ENCODE measurements at regions not wholly inside any gene's neighbourhood (a gene's known extent, or its start where the extent isn't known, plus 50 kb on each side); places are given as distances from the start of the nearest gene placed in this dataset.

GRCh38 chr22:48700180-48700565 is 1127.5 kb downstream of the BRD1 start:
- no peak overlapping the region for H3K4me3 ChIP-seq (ENCODE audit: low read length in 2 of 2)
- H3K27ac ChIP-seq (ENCODE audit: low read length), result no peak overlapping the region
- H3K9ac ChIP-seq (ENCODE audit: low read length in 2 of 2), result no peak overlapping the region
- H3K36me3 ChIP-seq (ENCODE audit: control insufficient read depth in 2 of 2, insufficient read depth in 2 of 2, low read length in 2 of 2), result no peaks in the 10 kb centered on the region
- peaks cover 0 to 3% of the 10 kb centered on the region in 2 donors for H3K9me3 ChIP-seq (ENCODE audit: control insufficient read depth in 2 of 2, low read length in 2 of 2)
- H3K4me1 ChIP-seq (ENCODE audit: control insufficient read depth, insufficient read depth, low read length), result peaks cover 3% of the 10 kb centered on the region
- H3K27me3 ChIP-seq (ENCODE audit: control insufficient read depth in 1 of 2, insufficient read depth in 2 of 2, low read length in 2 of 2), result no peaks in the 10 kb centered on the region

- Histone ChIP-seq H3K9ac (ENCODE audit: low read length in 2 of 2) (no peak overlapping the region), H3K4me1 (ENCODE audit: control insufficient read depth, insufficient read depth, low read length) (peaks cover 3% of the 10 kb centered on the region), H3K36me3 (ENCODE audit: control insufficient read depth in 2 of 2, insufficient read depth in 2 of 2, low read length in 2 of 2) (no peaks in the 10 kb centered on the region), H3K9me3 (ENCODE audit: control insufficient read depth in 2 of 2, low read length in 2 of 2) (peaks cover 0 to 3% of the 10 kb centered on the region in 2 donors), H3K27me3 (ENCODE audit: control insufficient read depth in 1 of 2, insufficient read depth in 2 of 2, low read length in 2 of 2) (no peaks in the 10 kb centered on the region), H3K4me3 (ENCODE audit: low read length in 2 of 2) (no peak overlapping the region), H3K27ac (ENCODE audit: low read length) (no peak overlapping the region)
These were observed 1128.2 kb downstream of the BRD1 start for GRCh38 chr22:48699511-48699910.

GRCh38 chr22:48698618-48699017 is 1129.1 kb downstream of the BRD1 start:
- H3K9ac ChIP-seq (ENCODE audit: low read length in 2 of 2), result no peak overlapping the region
- no peaks in the 10 kb centered on the region for H3K27me3 ChIP-seq (ENCODE audit: control insufficient read depth in 1 of 2, insufficient read depth in 2 of 2, low read length in 2 of 2)
- H3K4me1 ChIP-seq (ENCODE audit: control insufficient read depth, insufficient read depth, low read length), result peaks cover 3% of the 10 kb centered on the region
- no peak overlapping the region for H3K4me3 ChIP-seq (ENCODE audit: low read length in 2 of 2)
- H3K9me3 ChIP-seq (ENCODE audit: control insufficient read depth in 2 of 2, low read length in 2 of 2), result peaks cover 0 to 3% of the 10 kb centered on the region in 2 donors
- no peaks in the 10 kb centered on the region for H3K36me3 ChIP-seq (ENCODE audit: control insufficient read depth in 2 of 2, insufficient read depth in 2 of 2, low read length in 2 of 2)
- no peak overlapping the region for H3K27ac ChIP-seq (ENCODE audit: low read length)

- Histone ChIP-seq H3K27ac (ENCODE audit: low read length) (no peak overlapping the region), H3K27me3 (ENCODE audit: control insufficient read depth in 1 of 2, insufficient read depth in 2 of 2, low read length in 2 of 2) (no peaks in the 10 kb centered on the region), H3K36me3 (ENCODE audit: control insufficient read depth in 2 of 2, insufficient read depth in 2 of 2, low read length in 2 of 2) (no peaks in the 10 kb centered on the region), H3K9ac (ENCODE audit: low read length in 2 of 2) (no peak overlapping the region), H3K9me3 (ENCODE audit: control insufficient read depth in 2 of 2, low read length in 2 of 2) (peaks cover 0 to 3% of the 10 kb centered on the region in 2 donors), H3K4me1 (ENCODE audit: control insufficient read depth, insufficient read depth, low read length) (peaks cover 3% of the 10 kb centered on the region), H3K4me3 (ENCODE audit: low read length in 2 of 2) (no peak overlapping the region)
These were observed 1129.9 kb downstream of the BRD1 start for GRCh38 chr22:48697694-48698276.

GRCh38 chr22:48697223-48697622 is 1130.5 kb downstream of the BRD1 start:
- H3K36me3 ChIP-seq (ENCODE audit: control insufficient read depth in 2 of 2, insufficient read depth in 2 of 2, low read length in 2 of 2), result no peaks in the 10 kb centered on the region
- H3K9ac ChIP-seq (ENCODE audit: low read length in 2 of 2), result no peak overlapping the region
- H3K4me1 ChIP-seq (ENCODE audit: control insufficient read depth, insufficient read depth, low read length), result peaks cover 3% of the 10 kb centered on the region
- H3K27ac ChIP-seq (ENCODE audit: low read length), result no peak overlapping the region
- H3K4me3 ChIP-seq (ENCODE audit: low read length in 2 of 2), result no peak overlapping the region
- peaks cover 0 to 3% of the 10 kb centered on the region in 2 donors for H3K9me3 ChIP-seq (ENCODE audit: control insufficient read depth in 2 of 2, low read length in 2 of 2)
- H3K27me3 ChIP-seq (ENCODE audit: control insufficient read depth in 1 of 2, insufficient read depth in 2 of 2, low read length in 2 of 2), result no peaks in the 10 kb centered on the region

- peaks cover 0 to 3% of the 10 kb centered on the region in 2 donors for H3K9me3 ChIP-seq (ENCODE audit: control insufficient read depth in 2 of 2, low read length in 2 of 2)
- H3K36me3 ChIP-seq (ENCODE audit: control insufficient read depth in 2 of 2, insufficient read depth in 2 of 2, low read length in 2 of 2), result no peaks in the 10 kb centered on the region
- H3K4me3 ChIP-seq (ENCODE audit: low read length in 2 of 2), result no peak overlapping the region
- H3K9ac ChIP-seq (ENCODE audit: low read length in 2 of 2), result no peak overlapping the region
- H3K27me3 ChIP-seq (ENCODE audit: control insufficient read depth in 1 of 2, insufficient read depth in 2 of 2, low read length in 2 of 2), result no peaks in the 10 kb centered on the region
- H3K4me1 ChIP-seq (ENCODE audit: control insufficient read depth, insufficient read depth, low read length), result peaks cover 3% of the 10 kb centered on the region
- no peak overlapping the region for H3K27ac ChIP-seq (ENCODE audit: low read length)
These were observed 1131.3 kb downstream of the BRD1 start for GRCh38 chr22:48696371-48696770.

- no peak overlapping the region for H3K9ac ChIP-seq (ENCODE audit: low read length in 2 of 2)
- H3K4me1 ChIP-seq (ENCODE audit: control insufficient read depth, insufficient read depth, low read length), result peaks cover 3% of the 10 kb centered on the region
- H3K27me3 ChIP-seq (ENCODE audit: control insufficient read depth in 1 of 2, insufficient read depth in 2 of 2, low read length in 2 of 2), result no peaks in the 10 kb centered on the region
- no peaks in the 10 kb centered on the region for H3K36me3 ChIP-seq (ENCODE audit: control insufficient read depth in 2 of 2, insufficient read depth in 2 of 2, low read length in 2 of 2)
- peaks cover 0 to 3% of the 10 kb centered on the region in 2 donors for H3K9me3 ChIP-seq (ENCODE audit: control insufficient read depth in 2 of 2, low read length in 2 of 2)
- no peak overlapping the region for H3K27ac ChIP-seq (ENCODE audit: low read length)
- H3K4me3 ChIP-seq (ENCODE audit: low read length in 2 of 2), result no peak overlapping the region
These were observed 1131.9 kb downstream of the BRD1 start for GRCh38 chr22:48695731-48696305.

GRCh38 chr22:48695251-48695650 is 1132.4 kb downstream of the BRD1 start:
- H3K9me3 ChIP-seq (ENCODE audit: control insufficient read depth in 2 of 2, low read length in 2 of 2), result peaks cover 0 to 3% of the 10 kb centered on the region in 2 donors
- no peak overlapping the region for H3K9ac ChIP-seq (ENCODE audit: low read length in 2 of 2)
- H3K4me1 ChIP-seq (ENCODE audit: control insufficient read depth, insufficient read depth, low read length), result peaks cover 3% of the 10 kb centered on the region
- no peaks in the 10 kb centered on the region for H3K27me3 ChIP-seq (ENCODE audit: control insufficient read depth in 1 of 2, insufficient read depth in 2 of 2, low read length in 2 of 2)
- no peaks in the 10 kb centered on the region for H3K36me3 ChIP-seq (ENCODE audit: control insufficient read depth in 2 of 2, insufficient read depth in 2 of 2, low read length in 2 of 2)
- H3K27ac ChIP-seq (ENCODE audit: low read length), result no peak overlapping the region
- no peak overlapping the region for H3K4me3 ChIP-seq (ENCODE audit: low read length in 2 of 2)

- no peak overlapping the region for H3K4me3 ChIP-seq (ENCODE audit: low read length in 2 of 2)
- H3K27ac ChIP-seq (ENCODE audit: low read length), result no peak overlapping the region
- H3K9ac ChIP-seq (ENCODE audit: low read length in 2 of 2), result no peak overlapping the region
- H3K36me3 ChIP-seq (ENCODE audit: control insufficient read depth in 2 of 2, insufficient read depth in 2 of 2, low read length in 2 of 2), result no peaks in the 10 kb centered on the region
- no peaks in the 10 kb centered on the region for H3K27me3 ChIP-seq (ENCODE audit: control insufficient read depth in 1 of 2, insufficient read depth in 2 of 2, low read length in 2 of 2)
- peaks cover 2% of the 10 kb centered on the region for H3K4me1 ChIP-seq (ENCODE audit: control insufficient read depth, insufficient read depth, low read length)
- H3K9me3 ChIP-seq (ENCODE audit: control insufficient read depth in 2 of 2, low read length in 2 of 2), result peaks cover 0 to 3% of the 10 kb centered on the region in 2 donors
These were observed 1133.3 kb downstream of the BRD1 start for GRCh38 chr22:48694296-48694883.

GRCh38 chr22:48693377-48694135 is 1134.1 kb downstream of the BRD1 start:
- H3K27me3 ChIP-seq (ENCODE audit: control insufficient read depth in 1 of 2, insufficient read depth in 2 of 2, low read length in 2 of 2), result no peaks in the 10 kb centered on the region
- H3K9me3 ChIP-seq (ENCODE audit: control insufficient read depth in 2 of 2, low read length in 2 of 2), result peaks cover 0 to 3% of the 10 kb centered on the region in 2 donors
- no peaks in the 10 kb centered on the region for H3K36me3 ChIP-seq (ENCODE audit: control insufficient read depth in 2 of 2, insufficient read depth in 2 of 2, low read length in 2 of 2)
- H3K4me3 ChIP-seq (ENCODE audit: low read length in 2 of 2), result no peak overlapping the region
- H3K9ac ChIP-seq (ENCODE audit: low read length in 2 of 2), result no peak overlapping the region
- H3K27ac ChIP-seq (ENCODE audit: low read length), result no peak overlapping the region
- H3K4me1 ChIP-seq (ENCODE audit: control insufficient read depth, insufficient read depth, low read length), result no peaks in the 10 kb centered on the region

Data from stomach smooth muscle (tissue), 2 donors.